GM23248 (cell line): ENCODE measurements at regions not wholly inside any gene's neighbourhood (a gene's known extent, or its start where the extent isn't known, plus 50 kb on each side); places are given as distances from the start of the nearest gene placed in this dataset.

ENCODE experiments used
- EZH2 ChIP-seq: fragments of 200-600 bp; sonication (generic); IDR thresholded peaks from 2 replicates; pipeline ENCODE4 v1.6.1; 2018; ENCODE audit warnings: antibody characterized with exemption, mild to moderate bottlenecking; ENCODE audit not compliant: insufficient read depth, poor library complexity, severe bottlenecking
- EZH2phosphoT487 ChIP-seq: fragments of 200-600 bp; sonication (generic); IDR thresholded peaks from 2 replicates; pipeline ENCODE4 v1.6.1; 2018; ENCODE audit warnings: antibody characterized with exemption, moderate library complexity, mild to moderate bottlenecking, low read depth; ENCODE audit not compliant: insufficient read depth

GRCh38 chr14:43887523-43887922 is 619.6 kb downstream of the FSCB start:
- no peak for TF ChIP-seq EZH2
- no peak for TF ChIP-seq EZH2phosphoT487
